NCI-H2081 treated with DMSO at 0.1 percent for 48 hours (cell line): ENCODE measurements at regions not wholly inside any gene's neighbourhood (a gene's known extent, or its start where the extent isn't known, plus 50 kb on each side); places are given as distances from the start of the nearest gene placed in this dataset.
"Not testable (repeated sequence)": the region's sequence is repeated elsewhere in the genome, so short reads cannot be mapped to it uniquely, and the experiment has no call there.

Source experiments
- DNase-seq: peaks from one replicate; lab custom pipeline; 2025; lab: John Stamatoyannopoulos, UW

DNA sequence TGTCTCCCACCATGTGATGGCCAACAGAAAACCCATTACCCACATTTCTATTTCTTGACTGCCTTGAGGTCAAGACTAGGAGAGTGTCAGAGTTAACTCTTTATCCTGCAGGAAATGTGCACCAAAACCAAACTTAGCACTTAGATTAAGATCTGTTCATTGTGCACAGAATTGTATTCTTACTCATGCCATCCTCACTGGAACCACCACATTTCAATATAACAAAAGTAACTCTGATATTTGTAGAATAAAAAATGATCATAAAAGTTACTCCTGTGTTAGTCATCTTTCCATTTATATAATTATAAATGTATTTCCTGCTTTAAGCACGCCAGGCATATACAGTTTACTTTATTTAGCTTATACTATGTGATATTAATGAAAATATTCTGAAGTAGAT lies 193.0 kb upstream of the DPYD start:
- no peak for DNase-seq

DNA sequence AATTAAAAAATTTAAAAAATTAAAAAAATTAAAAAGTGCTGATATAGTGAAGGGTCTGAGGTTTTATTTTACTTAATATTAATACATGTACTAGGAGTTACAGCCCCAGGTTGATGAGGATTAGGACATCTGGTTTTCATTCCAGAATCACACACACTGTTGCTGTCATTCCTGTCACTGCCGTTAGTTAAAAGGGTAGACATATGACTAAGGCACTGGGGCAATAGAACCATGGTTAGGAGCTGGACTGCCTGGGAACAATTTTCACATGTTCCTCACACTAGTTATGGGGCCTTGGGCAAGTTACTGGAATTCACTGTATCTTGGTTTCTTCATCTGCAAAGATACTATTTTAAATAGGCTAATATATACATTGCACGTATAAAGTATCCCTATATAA lies 191.8 kb upstream of the DPYD start:
- no peak for DNase-seq

DNA sequence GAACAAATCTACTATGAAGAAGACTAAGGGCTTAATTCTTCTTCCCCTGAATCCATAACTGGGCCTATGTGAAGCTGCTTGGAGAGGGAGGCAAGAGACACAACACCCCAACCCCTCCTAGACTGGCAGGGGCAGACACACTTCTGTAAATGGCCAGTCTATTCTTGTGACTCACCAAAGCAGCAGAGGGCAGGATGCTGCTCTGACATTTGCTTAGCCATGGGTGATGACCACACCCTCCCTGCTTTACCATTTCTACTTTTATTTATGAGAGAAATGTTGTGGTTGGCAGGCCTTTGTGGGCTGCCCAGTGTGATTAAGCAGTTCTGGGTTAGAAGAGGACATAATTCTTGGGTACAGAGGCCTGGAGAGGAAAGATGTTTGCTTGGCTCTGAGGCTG lies 189.8 kb upstream of the DPYD start:
- DNase-seq: no peak

DNA sequence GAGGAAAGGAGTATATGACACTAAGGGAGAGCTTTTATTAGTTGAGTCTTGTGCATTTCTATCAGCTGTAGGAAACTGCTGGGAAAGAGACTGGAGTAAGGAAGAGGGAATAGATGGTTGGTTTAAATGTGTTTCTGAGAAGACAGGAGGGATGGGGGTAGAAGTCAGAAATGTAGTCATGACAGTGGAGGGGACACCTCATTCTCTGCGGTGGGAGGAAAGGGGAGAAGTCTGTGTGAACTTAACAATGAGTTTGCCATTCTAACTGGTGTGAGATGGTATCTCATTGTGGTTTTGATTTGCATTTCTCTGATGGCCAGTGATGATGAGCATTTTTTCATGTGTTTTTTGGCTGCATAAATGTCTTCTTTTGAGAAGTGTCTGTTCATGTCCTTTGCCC lies 187.5 kb upstream of the DPYD start:
- DNase-seq: not testable (repeated sequence)

DNA sequence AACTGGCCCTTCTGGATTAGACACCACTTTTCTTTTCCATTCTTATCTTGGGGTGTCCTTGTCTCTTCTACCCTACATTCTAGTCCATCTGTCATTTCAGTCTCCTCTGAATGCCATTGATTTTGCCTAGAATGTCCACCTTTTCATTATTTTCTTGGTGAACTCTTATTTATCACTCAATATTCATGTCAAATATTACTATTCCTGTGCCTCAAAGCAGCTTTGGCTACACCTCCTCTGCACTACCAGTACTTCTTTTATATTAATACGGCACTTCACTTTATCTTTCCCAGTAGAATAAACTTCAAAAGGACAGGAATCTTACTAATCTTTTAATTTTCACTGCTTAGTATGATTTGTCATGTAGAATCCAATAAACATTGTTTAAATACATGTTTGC lies 186.4 kb upstream of the DPYD start:
- DNase-seq: no peak

DNA sequence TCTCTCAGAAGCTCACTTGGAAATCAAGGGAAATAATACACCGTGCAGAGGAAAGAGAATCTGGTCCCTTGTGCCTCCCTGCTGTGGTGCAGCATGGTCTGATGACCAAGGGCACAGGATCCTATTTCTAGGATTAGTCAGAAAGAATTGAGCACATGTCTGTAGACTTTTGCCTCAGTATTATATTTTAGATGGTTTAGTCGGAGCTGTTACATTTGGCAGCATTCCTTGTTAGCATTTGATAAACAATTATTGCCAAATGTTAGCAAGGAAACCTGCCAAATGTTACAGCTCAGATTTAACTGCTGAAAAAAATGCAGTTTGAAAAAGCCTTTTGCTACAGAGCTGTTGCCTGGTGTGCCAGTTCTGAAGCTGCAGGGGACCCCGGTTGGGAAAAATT lies 183.5 kb upstream of the DPYD start:
- no peak for DNase-seq

DNA sequence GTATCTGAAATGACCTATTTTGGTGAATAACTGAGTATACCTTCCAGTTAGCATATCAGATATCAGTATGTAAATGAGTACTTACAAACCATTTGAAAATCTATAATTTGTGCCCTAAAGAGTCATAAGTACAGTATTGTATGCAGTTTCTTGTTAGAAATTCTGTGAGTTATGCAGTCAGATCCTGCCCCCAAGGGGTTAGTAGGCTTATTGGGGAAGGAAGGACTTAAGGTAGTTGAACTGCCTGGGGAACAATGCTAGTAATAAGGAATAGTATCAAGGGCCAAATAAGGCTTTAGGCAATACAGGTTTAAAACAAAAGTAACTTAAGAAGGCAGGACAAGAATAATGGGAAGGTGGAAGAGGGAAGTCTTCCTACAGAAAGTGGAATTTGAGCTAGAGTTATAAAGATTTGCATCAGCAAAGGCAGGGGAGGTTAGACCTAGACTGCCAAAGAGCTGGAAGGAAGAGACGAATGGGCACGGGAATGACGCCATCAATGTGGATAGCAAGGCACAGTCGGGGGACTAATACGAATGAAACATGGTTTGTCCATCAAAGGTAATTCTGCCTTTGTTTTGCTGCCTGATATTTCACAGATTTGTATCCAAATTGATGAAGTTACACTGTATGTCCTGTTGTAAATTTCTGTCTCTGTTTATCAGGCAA lies 182.9 kb upstream of the DPYD start:
- DNase-seq: no peak

DNA sequence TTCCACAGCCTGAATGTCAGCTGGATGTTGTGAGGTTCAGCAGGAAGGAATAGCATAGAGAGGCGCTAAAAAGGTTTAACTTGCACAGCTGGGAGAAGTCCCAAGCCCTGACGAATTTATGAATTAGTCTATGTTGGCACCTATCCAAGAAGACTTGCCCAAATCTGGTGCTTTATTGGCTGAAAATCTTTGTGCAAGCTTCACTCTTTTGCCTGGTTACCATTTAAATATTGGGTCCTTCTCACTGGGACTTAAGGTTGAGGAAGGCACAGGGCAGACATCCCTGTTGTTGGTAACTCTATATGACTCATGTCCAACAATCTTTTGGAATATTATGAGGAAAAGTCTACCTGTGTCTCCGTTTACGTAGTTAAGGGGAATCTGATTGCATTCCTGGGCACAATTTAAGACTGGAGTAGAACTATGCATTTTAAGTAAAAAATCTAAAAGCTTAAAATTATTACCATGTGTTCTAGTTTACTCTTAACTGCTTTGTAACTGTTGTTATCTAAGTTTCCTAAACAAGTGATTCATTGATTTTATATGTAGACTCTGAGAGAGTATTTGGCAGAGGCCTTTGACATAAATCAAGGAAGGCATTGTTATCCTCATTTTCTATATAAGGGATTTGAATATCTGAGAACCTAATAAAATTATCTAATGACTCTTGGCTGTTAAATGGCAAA lies 181.7 kb upstream of the DPYD start:
- DNase-seq: no peak

DNA sequence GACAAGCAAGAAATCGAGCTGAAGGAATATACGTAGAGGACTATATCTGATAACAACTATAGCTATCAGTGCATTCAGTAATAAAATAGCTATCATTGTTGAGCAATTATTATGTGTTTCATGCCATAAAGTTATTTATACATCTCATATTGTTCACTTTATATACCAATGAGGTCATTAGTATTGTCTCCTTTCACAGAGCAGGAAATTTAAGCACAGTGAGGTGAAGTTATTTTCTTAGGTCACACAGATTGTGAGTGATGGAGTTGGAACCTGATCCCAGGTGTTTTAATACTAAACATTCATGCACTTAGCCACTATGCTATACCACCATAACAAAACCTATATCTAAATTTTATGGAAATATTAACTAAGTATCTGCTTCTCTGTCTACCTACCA lies 180.5 kb upstream of the DPYD start:
- no peak for DNase-seq

DNA sequence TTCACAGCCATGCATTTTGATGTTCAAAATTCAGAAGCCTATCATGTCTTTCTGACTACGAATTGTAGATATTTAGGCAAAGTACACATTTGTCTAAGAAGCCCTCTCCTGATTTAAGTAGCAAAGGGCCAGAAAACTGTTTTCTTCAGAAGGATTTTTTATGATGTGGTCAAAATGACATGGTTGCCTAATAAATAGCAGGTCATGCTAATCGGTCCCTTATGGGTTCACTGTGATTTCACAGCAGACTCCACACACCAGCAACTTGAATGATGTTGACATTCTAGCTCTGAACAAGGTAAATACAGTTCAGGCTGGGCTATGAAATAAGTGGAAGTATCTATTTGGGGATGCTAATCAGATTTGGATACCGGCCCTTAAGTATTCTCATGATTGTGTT lies 178.7 kb upstream of the DPYD start:
- no peak for DNase-seq

DNA sequence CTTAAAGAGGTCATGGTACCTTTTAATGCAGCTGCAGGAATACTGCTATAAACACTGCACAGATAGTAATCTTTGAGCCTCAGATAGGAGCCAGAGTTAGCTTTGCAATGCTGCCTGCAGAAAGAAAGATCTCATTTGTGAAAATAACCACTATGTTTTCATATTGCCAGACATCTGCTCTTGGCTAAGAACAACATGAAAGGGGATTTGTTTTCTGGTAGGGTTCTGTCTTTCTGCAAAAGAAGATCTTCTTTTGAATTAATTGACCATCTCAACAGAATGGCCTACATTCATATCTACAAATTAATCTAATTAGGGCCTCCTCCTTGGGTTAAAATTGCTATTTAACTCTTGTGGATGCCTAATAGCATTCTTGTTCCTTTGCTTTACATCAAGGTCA lies 177.6 kb upstream of the DPYD start:
- no peak for DNase-seq

DNA sequence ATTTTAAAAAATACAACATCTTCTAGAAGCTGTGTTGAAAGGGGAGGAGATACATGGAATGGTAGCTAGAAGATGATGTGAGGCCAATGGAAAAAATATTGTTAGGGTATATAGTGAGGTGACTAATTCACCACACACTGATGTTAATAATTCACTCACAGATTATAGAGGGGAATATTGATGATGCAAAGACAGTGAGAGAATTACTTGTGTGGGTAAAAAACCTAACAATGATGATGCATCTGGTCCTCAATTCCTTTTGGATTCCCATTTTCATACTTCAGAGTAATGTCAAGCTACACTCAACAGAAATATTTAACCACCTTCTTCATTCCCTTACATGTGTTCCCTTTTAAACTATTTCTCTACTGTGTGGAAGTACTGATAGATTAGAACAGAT lies 169.5 kb upstream of the DPYD start:
- no peak for DNase-seq

DNA sequence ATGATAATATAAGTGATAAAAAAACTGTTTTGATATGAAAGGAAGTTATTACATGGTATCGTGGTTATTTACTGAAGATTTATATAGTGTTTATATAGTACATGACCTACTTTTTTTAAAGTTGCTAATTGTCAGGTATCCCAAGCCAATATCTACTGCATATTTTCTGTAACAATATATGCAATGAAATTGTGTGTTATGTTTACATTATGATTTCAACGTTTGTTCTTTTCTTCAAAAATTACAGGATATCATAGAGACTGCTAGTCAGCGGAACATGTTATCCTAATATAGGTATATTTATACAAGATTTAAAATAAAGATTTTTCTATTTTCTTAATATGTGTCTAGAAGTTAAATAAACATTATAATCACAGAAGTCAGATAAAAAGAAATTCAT lies 167.5 kb upstream of the DPYD start:
- no peak for DNase-seq

DNA sequence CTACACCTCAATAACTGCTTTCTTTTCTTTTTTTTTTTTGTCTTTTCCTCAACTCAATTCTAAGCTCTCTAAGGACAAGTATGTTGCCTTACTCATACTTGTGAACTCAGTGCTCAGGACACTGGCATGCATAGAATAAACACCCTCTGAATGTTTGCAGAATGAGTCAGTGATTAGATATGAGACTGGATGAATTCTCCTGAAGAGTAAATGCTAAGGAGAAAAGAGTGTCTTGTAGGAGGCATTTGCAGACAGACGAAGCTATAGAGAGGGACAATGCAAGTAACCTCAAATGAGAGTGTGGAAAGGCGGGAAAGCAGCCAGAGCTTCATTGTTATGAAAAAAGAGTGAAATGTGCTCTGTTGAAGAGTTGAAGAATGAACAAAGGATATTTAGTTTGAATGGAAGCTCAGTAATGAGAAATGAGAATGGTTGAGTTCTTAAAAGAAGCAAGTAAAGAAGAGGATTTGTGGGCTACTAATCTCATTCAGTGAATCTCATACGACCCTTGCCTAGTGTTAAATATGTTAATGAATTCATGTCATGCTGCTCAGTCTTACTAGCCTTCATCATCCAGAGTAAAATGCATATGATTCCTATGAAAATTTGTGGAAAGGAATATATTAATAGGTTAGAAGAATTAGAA lies 166.1 kb upstream of the DPYD start:
- no peak for DNase-seq

DNA sequence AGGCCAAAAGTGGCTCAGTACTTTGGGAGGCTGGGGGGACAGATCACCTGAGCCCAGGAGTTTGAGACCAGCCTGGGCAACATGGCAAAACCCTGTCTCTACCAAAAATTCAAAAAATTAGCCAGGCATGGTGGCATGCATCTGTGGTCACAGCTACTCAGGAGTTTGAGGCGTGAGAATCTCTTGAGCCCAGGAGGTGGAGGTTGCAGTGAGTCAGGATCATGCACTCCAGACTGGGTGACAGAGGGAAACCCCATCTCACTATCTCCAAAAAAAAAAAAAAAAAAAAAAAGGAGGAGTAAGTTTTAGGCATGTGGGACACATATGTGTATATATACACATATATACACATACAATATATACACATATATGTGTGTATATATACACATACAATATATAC lies 165.3 kb upstream of the DPYD start:
- DNase-seq: no peak

DNA sequence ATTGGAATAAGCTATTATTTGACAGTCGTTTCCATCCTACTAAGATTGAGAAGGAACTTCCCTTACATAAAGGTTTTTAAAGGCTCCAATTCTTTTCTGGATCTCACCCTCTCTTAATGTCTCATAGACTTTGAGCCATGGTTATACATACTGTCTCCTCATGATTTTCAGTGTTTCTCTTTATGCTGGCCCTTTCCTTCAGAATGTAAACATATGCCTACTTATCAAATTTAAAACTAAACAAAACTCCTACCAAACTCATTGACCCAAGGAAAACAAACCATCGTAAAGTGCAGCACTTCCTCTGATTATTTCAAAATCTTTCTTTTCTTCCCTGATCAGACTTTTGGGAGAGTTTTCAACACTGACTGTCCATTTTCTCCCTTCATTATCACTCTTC lies 163.4 kb upstream of the DPYD start:
- no peak for DNase-seq

DNA sequence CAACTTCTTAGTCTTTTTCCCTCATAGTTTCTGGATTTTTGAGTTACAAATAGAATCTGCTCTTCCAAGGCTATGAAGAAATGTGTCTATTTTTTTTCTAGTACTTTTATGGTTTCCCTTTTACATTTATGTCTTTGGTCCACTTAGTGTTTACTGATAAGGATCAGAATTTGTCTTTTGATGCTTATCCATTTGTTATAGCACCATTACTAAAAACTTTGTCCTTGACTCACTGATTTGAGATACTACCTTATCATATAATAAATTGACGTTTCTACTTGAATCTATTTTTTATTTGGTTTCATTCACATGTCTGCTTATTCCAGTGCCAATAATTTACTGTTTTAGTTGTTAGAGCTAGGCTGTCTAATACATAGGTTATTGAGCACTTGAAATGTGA lies 161.1 kb upstream of the DPYD start:
- no peak for DNase-seq

DNA sequence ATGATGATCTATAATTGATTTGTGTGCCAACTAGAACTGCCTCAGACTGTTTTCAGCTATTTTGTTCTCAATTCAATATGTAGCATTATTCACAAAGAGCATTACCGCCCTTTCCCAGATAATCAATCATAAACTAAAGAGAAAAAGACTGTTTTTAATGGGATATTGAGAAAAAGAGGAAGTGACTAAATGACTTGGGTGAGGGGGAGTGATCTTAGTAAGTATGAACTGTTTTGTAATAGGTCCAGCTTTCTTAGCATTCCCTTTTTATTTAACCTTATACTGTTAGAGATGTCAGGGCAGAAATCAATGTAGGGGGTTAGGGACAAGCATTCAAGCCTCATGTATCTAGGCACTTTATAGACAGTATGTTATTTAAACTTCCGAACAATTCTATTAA lies 157.8 kb upstream of the DPYD start:
- no peak for DNase-seq

DNA sequence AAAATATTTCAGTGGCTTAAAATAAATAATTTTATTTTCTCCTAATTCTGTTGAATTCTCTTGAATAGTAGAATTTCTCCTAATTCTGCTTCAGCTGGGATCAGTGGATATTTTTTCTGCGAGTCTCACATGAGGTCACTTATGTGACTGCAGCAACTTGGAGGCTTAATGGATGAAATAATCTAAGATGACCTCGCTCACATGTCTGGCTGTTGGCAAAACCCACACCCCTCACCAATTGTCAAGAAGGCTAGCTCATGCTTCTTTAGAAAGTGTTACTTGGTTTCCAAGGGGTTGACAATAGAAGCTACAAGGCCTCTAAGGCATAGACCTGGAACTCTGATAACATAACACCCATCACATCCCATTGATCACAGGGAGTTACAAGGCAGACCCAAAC lies 156.9 kb upstream of the DPYD start:
- no peak for DNase-seq

DNA sequence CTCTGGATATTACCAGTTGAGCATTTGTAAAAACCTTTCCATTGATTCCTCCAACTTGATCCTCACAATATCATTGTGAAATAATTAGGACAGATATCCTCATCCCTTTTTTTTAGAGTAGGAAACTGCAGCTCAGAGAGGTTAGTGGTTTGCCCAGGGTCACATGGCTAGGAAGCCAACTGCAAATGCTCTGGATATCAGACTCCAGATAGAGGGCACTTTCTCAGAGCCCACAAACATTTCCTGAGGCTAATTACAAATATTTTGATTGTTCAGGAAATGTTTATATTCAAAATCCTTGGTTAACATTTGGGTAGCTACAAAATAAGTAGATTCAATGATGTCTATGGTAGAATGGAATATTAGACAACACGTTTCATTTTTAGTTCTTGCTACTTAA lies 154.8 kb upstream of the DPYD start:
- no peak for DNase-seq

DNA sequence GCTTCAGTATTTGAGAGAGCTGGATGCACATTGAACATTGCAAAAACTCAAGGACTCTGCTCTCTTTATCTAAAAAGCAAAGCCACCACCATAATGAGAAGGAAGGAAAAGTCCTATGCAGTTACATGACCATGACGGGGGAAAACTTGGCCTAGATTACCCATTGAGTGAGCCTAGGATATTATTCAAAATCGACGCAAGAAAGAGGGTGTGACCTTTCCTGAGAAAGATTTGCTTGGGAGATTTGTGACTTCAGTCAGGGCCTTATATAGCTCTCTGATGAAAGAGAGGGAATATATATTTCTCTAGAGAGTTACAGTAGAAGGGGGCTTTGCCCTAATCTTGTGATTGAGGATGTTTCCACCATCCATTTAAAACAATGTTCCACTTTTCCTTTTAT lies 153.0 kb upstream of the DPYD start:
- no peak for DNase-seq

DNA sequence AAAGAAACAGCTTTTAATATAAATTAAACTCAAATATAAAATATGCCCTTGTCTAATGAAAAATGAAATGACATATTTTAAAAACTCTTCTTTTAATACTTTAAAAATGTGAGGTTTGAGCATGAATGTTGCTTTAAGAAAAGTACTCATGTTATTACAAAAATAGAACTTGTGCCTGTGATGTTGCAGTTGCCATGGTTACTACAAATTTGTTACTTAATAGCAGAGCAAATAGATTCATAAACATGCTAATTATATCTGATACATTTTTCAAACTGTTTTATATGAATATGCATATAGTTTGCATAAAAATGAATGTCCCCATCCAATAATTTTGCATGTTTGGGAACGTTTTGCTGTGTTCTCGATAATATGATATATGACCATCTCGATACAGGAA lies 152.3 kb upstream of the DPYD start:
- no peak for DNase-seq

DNA sequence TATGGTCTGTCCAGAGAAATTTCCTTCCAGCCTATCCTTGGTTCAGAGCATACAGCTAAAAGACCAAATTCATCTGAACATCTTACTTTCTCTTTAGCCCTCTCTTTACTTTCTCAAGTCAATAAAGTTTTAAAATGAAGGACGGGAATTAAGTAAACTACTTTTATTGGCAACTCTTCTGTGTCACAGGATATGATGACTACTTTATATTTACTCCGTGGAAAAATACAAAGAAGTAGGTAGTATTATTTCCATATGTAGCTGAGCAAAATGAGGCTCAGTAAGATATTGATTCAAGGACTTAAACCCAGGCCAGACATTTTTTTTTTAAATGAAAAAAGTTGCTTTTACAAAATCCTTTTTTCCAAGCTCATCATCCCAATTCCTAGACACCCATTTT lies 151.2 kb upstream of the DPYD start:
- DNase-seq: no peak

DNA sequence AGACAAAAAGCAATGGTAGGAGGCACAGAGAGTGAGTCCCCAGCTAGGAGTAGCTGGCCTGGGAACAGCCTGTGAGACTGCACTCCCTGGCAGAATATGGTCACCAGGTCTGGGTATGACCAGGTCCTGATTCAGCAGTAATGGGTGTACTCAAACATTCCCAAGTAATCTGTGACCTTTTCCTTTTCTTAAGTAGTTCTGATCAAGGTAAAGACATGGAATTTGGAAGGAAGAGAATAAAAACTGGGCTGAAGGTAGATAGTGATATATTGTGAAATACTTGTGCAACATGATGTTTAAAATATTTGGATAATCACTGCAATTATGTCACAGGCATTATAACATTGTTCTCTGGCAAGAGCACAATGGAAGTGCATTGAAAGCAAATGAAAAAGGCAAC lies 147.2 kb upstream of the DPYD start:
- no peak for DNase-seq
